ENCODE measurements at regions not wholly inside any gene's neighbourhood (a gene's known extent, or its start where the extent isn't known, plus 50 kb on each side); places are given as distances from the start of the nearest gene placed in this dataset.

GRCh38 chr1:88399690-88400089 lies 284.4 kb upstream of the PKN2 start:
- Histone ChIP-seq H3K4me3 (ENCODE audit: low read length) (no peak overlapping the region), H3K4me1 (ENCODE audit: control insufficient read depth, insufficient read depth, low read length) (no peaks in the 10 kb centered on the region), H3K9me3 (replicated peaks; ENCODE audit: low read length) (no peaks in the 10 kb centered on the region), H3K36me3 (ENCODE audit: insufficient read depth, low read length) (no peaks in the 10 kb centered on the region), H3K4me2 (ENCODE audit: low read length) (no peak overlapping the region), H3K9ac (ENCODE audit: low read depth, low read length) (no peak overlapping the region), H3K27me3 (ENCODE audit: control insufficient read depth, insufficient read depth, low read length) (no peaks in the 10 kb centered on the region)

GRCh38 chr1:88401313-88401712 lies 282.8 kb upstream of the PKN2 start:
- Histone ChIP-seq H3K27me3 (ENCODE audit: control insufficient read depth, insufficient read depth, low read length) (no peaks in the 10 kb centered on the region), H3K9me3 (replicated peaks; ENCODE audit: low read length) (no peaks in the 10 kb centered on the region), H3K4me1 (ENCODE audit: control insufficient read depth, insufficient read depth, low read length) (no peaks in the 10 kb centered on the region), H3K36me3 (ENCODE audit: insufficient read depth, low read length) (no peaks in the 10 kb centered on the region), H3K4me2 (ENCODE audit: low read length) (no peak overlapping the region), H3K4me3 (ENCODE audit: low read length) (no peak overlapping the region), H3K9ac (ENCODE audit: low read depth, low read length) (no peak overlapping the region)

GRCh38 chr1:88404582-88404981 lies 279.5 kb upstream of the PKN2 start:
- no peak overlapping the region for H3K9ac ChIP-seq (ENCODE audit: low read depth, low read length)
- no peak overlapping the region for H3K4me2 ChIP-seq (ENCODE audit: low read length)
- H3K27me3 ChIP-seq (ENCODE audit: control insufficient read depth, insufficient read depth, low read length) = no peaks in the 10 kb centered on the region
- H3K36me3 ChIP-seq (ENCODE audit: insufficient read depth, low read length) = no peaks in the 10 kb centered on the region
- H3K9me3 ChIP-seq (replicated peaks; ENCODE audit: low read length) = no peaks in the 10 kb centered on the region
- H3K4me1 ChIP-seq (ENCODE audit: control insufficient read depth, insufficient read depth, low read length) = no peaks in the 10 kb centered on the region
- H3K4me3 ChIP-seq (ENCODE audit: low read length) = no peak overlapping the region

- Histone ChIP-seq H3K36me3 (ENCODE audit: insufficient read depth, low read length) (no peaks in the 10 kb centered on the region), H3K4me1 (ENCODE audit: control insufficient read depth, insufficient read depth, low read length) (no peaks in the 10 kb centered on the region), H3K27me3 (ENCODE audit: control insufficient read depth, insufficient read depth, low read length) (no peaks in the 10 kb centered on the region), H3K4me3 (ENCODE audit: low read length) (no peak overlapping the region), H3K4me2 (ENCODE audit: low read length) (no peak overlapping the region), H3K9ac (ENCODE audit: low read depth, low read length) (no peak overlapping the region), H3K9me3 (replicated peaks; ENCODE audit: low read length) (no peaks in the 10 kb centered on the region)
Measured at GRCh38 chr1:88407248-88407647, 276.8 kb upstream of the PKN2 start.

- Histone ChIP-seq H3K4me1 (ENCODE audit: control insufficient read depth, insufficient read depth, low read length) (peaks cover 4% of the 10 kb centered on the region), H3K4me3 (ENCODE audit: low read length) (no peak overlapping the region), H3K4me2 (ENCODE audit: low read length) (no peak overlapping the region), H3K9ac (ENCODE audit: low read depth, low read length) (no peak overlapping the region), H3K36me3 (ENCODE audit: insufficient read depth, low read length) (no peaks in the 10 kb centered on the region), H3K27me3 (ENCODE audit: control insufficient read depth, insufficient read depth, low read length) (no peaks in the 10 kb centered on the region), H3K9me3 (replicated peaks; ENCODE audit: low read length) (no peaks in the 10 kb centered on the region)
Measured at GRCh38 chr1:88421997-88422396, 262.1 kb upstream of the PKN2 start.

GRCh38 chr1:88433556-88433955 lies 250.5 kb upstream of the PKN2 start:
- Histone ChIP-seq H3K4me2 (ENCODE audit: low read length) (no peak overlapping the region), H3K9me3 (replicated peaks; ENCODE audit: low read length) (no peaks in the 10 kb centered on the region), H3K27me3 (ENCODE audit: control insufficient read depth, insufficient read depth, low read length) (peaks cover 2% of the 10 kb centered on the region), H3K9ac (ENCODE audit: low read depth, low read length) (no peak overlapping the region), H3K36me3 (ENCODE audit: insufficient read depth, low read length) (no peaks in the 10 kb centered on the region), H3K4me3 (ENCODE audit: low read length) (no peak overlapping the region), H3K4me1 (ENCODE audit: control insufficient read depth, insufficient read depth, low read length) (no peaks in the 10 kb centered on the region)

- Histone ChIP-seq H3K9ac (ENCODE audit: low read depth, low read length) (no peak overlapping the region), H3K36me3 (ENCODE audit: insufficient read depth, low read length) (no peaks in the 10 kb centered on the region), H3K27me3 (ENCODE audit: control insufficient read depth, insufficient read depth, low read length) (peaks cover 2% of the 10 kb centered on the region), H3K4me3 (ENCODE audit: low read length) (no peak overlapping the region), H3K4me2 (ENCODE audit: low read length) (no peak overlapping the region), H3K9me3 (replicated peaks; ENCODE audit: low read length) (no peaks in the 10 kb centered on the region), H3K4me1 (ENCODE audit: control insufficient read depth, insufficient read depth, low read length) (no peaks in the 10 kb centered on the region)
Measured at GRCh38 chr1:88434836-88435235, 249.2 kb upstream of the PKN2 start.

GRCh38 chr1:88441022-88441421 lies 243.1 kb upstream of the PKN2 start:
- Histone ChIP-seq H3K36me3 (ENCODE audit: insufficient read depth, low read length) (no peaks in the 10 kb centered on the region), H3K9ac (ENCODE audit: low read depth, low read length) (no peak overlapping the region), H3K4me2 (ENCODE audit: low read length) (no peak overlapping the region), H3K4me1 (ENCODE audit: control insufficient read depth, insufficient read depth, low read length) (no peaks in the 10 kb centered on the region), H3K4me3 (ENCODE audit: low read length) (no peak overlapping the region), H3K9me3 (replicated peaks; ENCODE audit: low read length) (no peaks in the 10 kb centered on the region), H3K27me3 (ENCODE audit: control insufficient read depth, insufficient read depth, low read length) (no peaks in the 10 kb centered on the region)

- no peak overlapping the region for H3K4me3 ChIP-seq (ENCODE audit: low read length)
- peaks cover 11% of the 10 kb centered on the region for H3K27me3 ChIP-seq (ENCODE audit: control insufficient read depth, insufficient read depth, low read length)
- H3K9me3 ChIP-seq (replicated peaks; ENCODE audit: low read length) = no peaks in the 10 kb centered on the region
Measured at GRCh38 chr1:88451856-88452255, 232.2 kb upstream of the PKN2 start.

GRCh38 chr1:88453295-88453694 lies 230.8 kb upstream of the PKN2 start:
- H3K27me3 ChIP-seq (ENCODE audit: control insufficient read depth, insufficient read depth, low read length) = peaks cover 11% of the 10 kb centered on the region
- H3K4me1 ChIP-seq (ENCODE audit: control insufficient read depth, insufficient read depth, low read length) = no peaks in the 10 kb centered on the region
- H3K9ac ChIP-seq (ENCODE audit: low read depth, low read length) = no peak overlapping the region
- H3K4me3 ChIP-seq (ENCODE audit: low read length) = no peak overlapping the region
- no peak overlapping the region for H3K4me2 ChIP-seq (ENCODE audit: low read length)
- no peaks in the 10 kb centered on the region for H3K36me3 ChIP-seq (ENCODE audit: insufficient read depth, low read length)
- H3K9me3 ChIP-seq (replicated peaks; ENCODE audit: low read length) = no peaks in the 10 kb centered on the region

More at GRCh38 chr1:88451856-88452255, 232.2 kb upstream of the PKN2 start:
- H3K9ac ChIP-seq (ENCODE audit: low read depth, low read length) = no peak overlapping the region
- no peak overlapping the region for H3K4me2 ChIP-seq (ENCODE audit: low read length)
- H3K36me3 ChIP-seq (ENCODE audit: insufficient read depth, low read length) = no peaks in the 10 kb centered on the region
- no peaks in the 10 kb centered on the region for H3K4me1 ChIP-seq (ENCODE audit: control insufficient read depth, insufficient read depth, low read length)

- no peaks in the 10 kb centered on the region for H3K4me1 ChIP-seq (ENCODE audit: control insufficient read depth, insufficient read depth, low read length)
- H3K36me3 ChIP-seq (ENCODE audit: insufficient read depth, low read length) = no peaks in the 10 kb centered on the region
Measured at GRCh38 chr1:88454781-88455180, 229.3 kb upstream of the PKN2 start.

GRCh38 chr1:88455621-88456256 lies 228.3 kb upstream of the PKN2 start:
- no peak overlapping the region for H3K4me2 ChIP-seq (ENCODE audit: low read length)
- no peaks in the 10 kb centered on the region for H3K4me1 ChIP-seq (ENCODE audit: control insufficient read depth, insufficient read depth, low read length)
- H3K36me3 ChIP-seq (ENCODE audit: insufficient read depth, low read length) = no peaks in the 10 kb centered on the region
- H3K4me3 ChIP-seq (ENCODE audit: low read length) = no peak overlapping the region
- no peak overlapping the region for H3K9ac ChIP-seq (ENCODE audit: low read depth, low read length)
- no peaks in the 10 kb centered on the region for H3K9me3 ChIP-seq (replicated peaks; ENCODE audit: low read length)
- H3K27me3 ChIP-seq (ENCODE audit: control insufficient read depth, insufficient read depth, low read length) = peaks cover 18% of the 10 kb centered on the region

More at GRCh38 chr1:88454781-88455180, 229.3 kb upstream of the PKN2 start:
- H3K9ac ChIP-seq (ENCODE audit: low read depth, low read length) = no peak overlapping the region
- no peak overlapping the region for H3K4me2 ChIP-seq (ENCODE audit: low read length)
- H3K9me3 ChIP-seq (replicated peaks; ENCODE audit: low read length) = no peaks in the 10 kb centered on the region
- H3K27me3 ChIP-seq (ENCODE audit: control insufficient read depth, insufficient read depth, low read length) = peaks cover 16% of the 10 kb centered on the region
- H3K4me3 ChIP-seq (ENCODE audit: low read length) = no peak overlapping the region
